ENCODE measurements at regions not wholly inside any gene's neighbourhood (a gene's known extent, or its start where the extent isn't known, plus 50 kb on each side); places are given as distances from the start of the nearest gene placed in this dataset.

- Histone ChIP-seq H3K4me2 (no peak overlapping the region), H3K36me3 (ENCODE audit: insufficient read depth) (no peaks in the 10 kb centered on the region)
Measured at GRCh38 chr10:83302623-83303022, 836.7 kb upstream of the GHITM start.

GRCh38 chr10:83310688-83311087 is 828.6 kb upstream of the GHITM start:
- no peak for TF ChIP-seq CTCF (conservative IDR thresholded peaks at IDR 0.05; ENCODE audit: low read depth, low read length)
- H3K4me1 ChIP-seq (ENCODE audit: low read depth, poor library complexity, severe bottlenecking) = no peaks in the 10 kb centered on the region

More at GRCh38 chr10:83302623-83303022, 836.7 kb upstream of the GHITM start:
- Histone ChIP-seq H2AFZ (ENCODE audit: low read depth) (no peak overlapping the region), H3K9ac (no peak overlapping the region), H3K27me3 (ENCODE audit: insufficient read depth, low read depth) (no peaks in the 10 kb centered on the region), H3K79me2 (ENCODE audit: insufficient read depth, low read depth) (no peaks in the 10 kb centered on the region), H3K4me1 (ENCODE audit: low read depth, poor library complexity, severe bottlenecking) (no peaks in the 10 kb centered on the region), H3K27ac (no peak overlapping the region), H3K4me3 (IDR thresholded peaks at IDR 0.05; ENCODE audit: insufficient read depth, low read depth, low read length) (no peak overlapping the region), H4K20me1 (ENCODE audit: insufficient read depth) (no peaks in the 10 kb centered on the region)
- TF ChIP-seq CTCF (conservative IDR thresholded peaks at IDR 0.05; ENCODE audit: low read depth, low read length) = no peak

GRCh38 chr10:83312570-83312969 is 826.7 kb upstream of the GHITM start:
- H2AFZ ChIP-seq (ENCODE audit: low read depth) = no peak overlapping the region
- no peaks in the 10 kb centered on the region for H3K27me3 ChIP-seq (ENCODE audit: insufficient read depth, low read depth)
- H3K36me3 ChIP-seq (ENCODE audit: insufficient read depth) = no peaks in the 10 kb centered on the region
- no peaks in the 10 kb centered on the region for H3K79me2 ChIP-seq (ENCODE audit: insufficient read depth, low read depth)
- no peak overlapping the region for H3K4me2 ChIP-seq
- no peak overlapping the region for H3K27ac ChIP-seq
- H3K4me1 ChIP-seq (ENCODE audit: low read depth, poor library complexity, severe bottlenecking) = no peaks in the 10 kb centered on the region
- no peak overlapping the region for H3K9ac ChIP-seq
- H3K4me3 ChIP-seq (IDR thresholded peaks at IDR 0.05; ENCODE audit: insufficient read depth, low read depth, low read length) = no peak overlapping the region
- H4K20me1 ChIP-seq (ENCODE audit: insufficient read depth) = no peaks in the 10 kb centered on the region
- no peak for TF ChIP-seq CTCF (conservative IDR thresholded peaks at IDR 0.05; ENCODE audit: low read depth, low read length)

More at GRCh38 chr10:83310688-83311087, 828.6 kb upstream of the GHITM start:
- H3K36me3 ChIP-seq (ENCODE audit: insufficient read depth) = no peaks in the 10 kb centered on the region
- no peaks in the 10 kb centered on the region for H3K27me3 ChIP-seq (ENCODE audit: insufficient read depth, low read depth)
- H2AFZ ChIP-seq (ENCODE audit: low read depth) = no peak overlapping the region
- H3K4me2 ChIP-seq = no peak overlapping the region
- H3K27ac ChIP-seq = no peak overlapping the region
- no peaks in the 10 kb centered on the region for H4K20me1 ChIP-seq (ENCODE audit: insufficient read depth)
- H3K4me3 ChIP-seq (IDR thresholded peaks at IDR 0.05; ENCODE audit: insufficient read depth, low read depth, low read length) = no peak overlapping the region
- H3K79me2 ChIP-seq (ENCODE audit: insufficient read depth, low read depth) = no peaks in the 10 kb centered on the region
- H3K9ac ChIP-seq = no peak overlapping the region

- no peak overlapping the region for H3K9ac ChIP-seq
- no peaks in the 10 kb centered on the region for H3K79me2 ChIP-seq (ENCODE audit: insufficient read depth, low read depth)
- no peak overlapping the region for H3K4me3 ChIP-seq (IDR thresholded peaks at IDR 0.05; ENCODE audit: insufficient read depth, low read depth, low read length)
- no peak overlapping the region for H3K4me2 ChIP-seq
- H3K27me3 ChIP-seq (ENCODE audit: insufficient read depth, low read depth) = no peaks in the 10 kb centered on the region
- no peak overlapping the region for H3K27ac ChIP-seq
- H4K20me1 ChIP-seq (ENCODE audit: insufficient read depth) = no peaks in the 10 kb centered on the region
- no peak overlapping the region for H2AFZ ChIP-seq (ENCODE audit: low read depth)
- TF ChIP-seq CTCF (conservative IDR thresholded peaks at IDR 0.05; ENCODE audit: low read depth, low read length) = no peak
- no peaks in the 10 kb centered on the region for H3K36me3 ChIP-seq (ENCODE audit: insufficient read depth)
- H3K4me1 ChIP-seq (ENCODE audit: low read depth, poor library complexity, severe bottlenecking) = no peaks in the 10 kb centered on the region
Measured at GRCh38 chr10:83332690-83333089, 806.6 kb upstream of the GHITM start.

Measured in KMS-11 (cell line).